WTC11 (cell line): ENCODE measurements at regions not wholly inside any gene's neighbourhood (a gene's known extent, or its start where the extent isn't known, plus 50 kb on each side); places are given as distances from the start of the nearest gene placed in this dataset.

ENCODE experiments used
- CTCF ChIP-seq: fragments of 200-600 bp; IDR thresholded peaks from 2 replicates; pipeline ENCODE4 v1.8.0; 2022; ENCODE audit warnings: antibody characterized with exemption
- FOXP1 ChIP-seq: sonication (generic); formaldehyde crosslinking; IDR thresholded peaks from 2 replicates; pipeline ENCODE4 v1.8.0; 2022; ENCODE audit warnings: missing genetic modification reagents, mild to moderate bottlenecking, moderate library complexity, borderline replicate concordance
- NR1H2 ChIP-seq: sonication (generic); formaldehyde crosslinking; IDR thresholded peaks from 2 replicates; pipeline ENCODE4 v1.9.0; 2021; ENCODE audit warnings: mild to moderate bottlenecking, moderate library complexity, missing genetic modification reagents
- PREB ChIP-seq: sonication (generic); formaldehyde crosslinking; IDR thresholded peaks from 2 replicates; pipeline ENCODE4 v1.8.1; 2022; ENCODE audit warnings: mild to moderate bottlenecking, missing genetic modification reagents, moderate library complexity, borderline replicate concordance
- TF ChIP-seq, protein P1 (sequence below): sonication (generic); formaldehyde crosslinking; IDR thresholded peaks from 2 replicates; pipeline ENCODE4 v1.8.0; 2023; ENCODE audit warnings: missing genetic modification reagents

- TF ChIP-seq, protein P1, sequence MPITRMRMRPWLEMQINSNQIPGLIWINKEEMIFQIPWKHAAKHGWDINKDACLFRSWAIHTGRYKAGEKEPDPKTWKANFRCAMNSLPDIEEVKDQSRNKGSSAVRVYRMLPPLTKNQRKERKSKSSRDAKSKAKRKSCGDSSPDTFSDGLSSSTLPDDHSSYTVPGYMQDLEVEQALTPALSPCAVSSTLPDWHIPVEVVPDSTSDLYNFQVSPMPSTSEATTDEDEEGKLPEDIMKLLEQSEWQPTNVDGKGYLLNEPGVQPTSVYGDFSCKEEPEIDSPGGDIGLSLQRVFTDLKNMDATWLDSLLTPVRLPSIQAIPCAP (CRISPR knock-in tag), result no peak
- TF ChIP-seq PREB (CRISPR knock-in tag), result no peak
- no peak for TF ChIP-seq NR1H2 (CRISPR knock-in tag)
- no peak for TF ChIP-seq FOXP1
- no peak for TF ChIP-seq CTCF
Observed at GRCh38 chr16:64621616-64622015, 500.2 kb downstream of the CDH11 start.
